Nucleus accumbens (tissue), 56 donors: ENCODE measurements at regions not wholly inside any gene's neighbourhood (a gene's known extent, or its start where the extent isn't known, plus 50 kb on each side); places are given as distances from the start of the nearest gene placed in this dataset.

Source experiments
- DNase-seq, 56 donors: peaks; one replicate each; lab custom pipeline; 2025; lab: John Stamatoyannopoulos, UW

- DNase-seq, result no peak
Measured at GRCh38 chr2:6474161-6475140, 391.3 kb downstream of the CMPK2 start.

DNA sequence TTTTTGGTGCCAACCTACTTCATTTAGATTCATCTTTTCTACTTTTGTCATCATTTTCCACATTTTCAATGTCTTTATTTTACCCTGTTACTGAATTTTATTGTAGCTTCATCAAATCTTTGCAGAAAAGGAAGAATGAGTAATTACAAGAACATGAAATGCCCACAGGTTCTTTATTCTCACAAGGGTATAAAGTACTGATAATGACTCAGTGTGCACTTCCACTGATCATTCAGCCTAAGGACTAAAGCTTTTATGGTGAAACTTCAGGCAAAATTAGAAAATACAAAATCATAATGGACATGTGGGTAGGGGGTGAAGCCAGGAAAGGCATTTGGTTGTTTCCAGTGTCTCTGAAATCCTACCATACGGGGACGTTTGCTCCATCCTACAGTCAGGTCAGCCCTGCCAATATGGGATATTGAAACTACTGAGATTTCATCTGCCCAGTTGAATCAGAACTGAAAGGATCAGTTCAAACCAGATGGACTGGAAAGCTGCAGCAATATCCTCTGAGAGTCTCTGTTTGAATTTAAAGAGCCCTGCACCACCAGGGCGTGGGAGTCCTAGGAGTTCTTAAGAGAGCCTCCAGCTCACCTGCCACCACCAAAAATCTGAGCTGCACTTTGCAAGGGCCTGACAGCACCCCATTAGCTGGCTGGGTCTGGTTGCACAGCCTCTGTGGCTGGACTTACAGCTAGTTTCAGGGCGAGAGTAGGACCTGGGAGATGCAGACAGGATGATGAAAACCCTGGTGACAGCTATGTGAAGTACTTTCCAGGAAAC lies 390.4 kb downstream of the CMPK2 start:
- DNase-seq, result no peak

DNA sequence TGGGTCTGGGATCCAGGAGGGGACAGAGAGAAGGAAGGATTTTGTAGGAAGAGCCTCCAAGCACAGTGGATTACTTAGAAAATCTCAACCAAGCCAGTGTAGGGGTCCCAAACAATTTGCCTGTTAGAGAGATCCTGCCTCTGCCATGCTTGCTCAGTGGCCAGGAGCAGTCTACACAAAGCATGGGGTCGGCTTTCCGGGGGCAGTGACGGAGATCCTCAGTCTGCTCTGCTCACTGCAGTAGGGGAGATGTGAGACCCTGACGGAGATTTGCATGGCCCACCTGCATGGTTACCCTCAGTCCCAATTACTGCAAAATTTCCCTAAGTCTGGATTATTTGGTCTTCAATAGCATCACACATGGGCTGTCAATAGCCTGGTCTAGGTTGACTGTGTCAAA lies 385.2 kb downstream of the CMPK2 start:
- no peak for DNase-seq

DNA sequence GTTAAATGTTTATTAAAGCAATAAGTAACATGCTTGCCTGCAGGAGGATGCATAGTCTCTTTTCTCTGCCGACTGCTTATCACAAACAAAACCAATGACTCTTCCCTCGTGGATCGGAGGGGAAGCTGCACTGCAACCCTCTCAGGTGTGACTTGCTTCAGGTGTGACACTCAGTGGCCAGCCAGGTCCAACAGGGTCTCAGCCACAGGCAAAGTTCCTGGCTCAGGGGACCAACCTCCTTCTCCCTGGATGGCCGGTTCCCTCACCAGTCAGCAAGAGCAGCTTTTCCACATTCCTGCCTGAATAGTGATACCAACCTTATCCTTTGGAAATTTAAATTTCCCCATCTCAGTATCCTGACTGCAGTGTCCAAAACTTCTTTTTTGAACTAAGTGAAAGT lies 383.5 kb downstream of the CMPK2 start:
- DNase-seq, result no peak

DNA sequence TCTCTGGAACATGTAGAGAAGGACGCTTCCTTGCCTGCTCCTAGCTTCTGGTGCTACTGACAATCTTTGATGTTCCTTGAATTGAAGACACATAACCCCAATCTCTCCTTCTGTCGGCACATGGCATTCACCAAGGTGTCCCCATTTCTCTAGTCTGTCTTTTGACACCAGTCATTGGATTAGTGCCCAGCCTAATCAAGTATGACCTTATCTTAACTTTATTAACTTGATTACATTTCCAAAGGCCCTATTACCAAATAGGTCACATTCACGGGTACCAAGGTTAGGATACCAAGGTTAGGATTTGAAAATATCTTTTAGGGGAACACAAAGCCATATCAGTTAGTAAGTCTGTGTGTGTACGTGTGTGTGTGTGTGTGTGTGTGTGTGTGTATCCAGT lies 377.9 kb downstream of the CMPK2 start:
- no peak for DNase-seq

DNA sequence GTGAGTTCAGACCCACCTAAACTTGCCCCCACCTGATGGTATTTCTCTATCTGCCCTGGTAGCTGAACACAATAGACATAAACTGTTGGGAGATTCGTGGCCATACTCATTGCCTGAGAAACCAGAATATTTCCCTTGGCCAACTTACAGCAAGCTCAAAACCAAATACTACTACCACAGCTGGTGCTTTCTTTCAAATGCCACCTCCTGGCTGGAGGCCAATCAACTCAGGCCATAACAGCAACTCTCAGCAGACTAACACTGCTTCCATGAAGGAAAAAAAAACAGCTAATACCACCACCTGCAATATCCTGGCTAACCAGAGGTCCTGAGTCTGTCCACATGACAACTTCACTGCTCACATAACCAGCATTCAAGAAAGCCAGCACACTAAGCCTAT lies 373.1 kb downstream of the CMPK2 start:
- no peak for DNase-seq

- no peak for DNase-seq
Measured at GRCh38 chr2:6493266-6493665, 372.4 kb downstream of the CMPK2 start.

DNA sequence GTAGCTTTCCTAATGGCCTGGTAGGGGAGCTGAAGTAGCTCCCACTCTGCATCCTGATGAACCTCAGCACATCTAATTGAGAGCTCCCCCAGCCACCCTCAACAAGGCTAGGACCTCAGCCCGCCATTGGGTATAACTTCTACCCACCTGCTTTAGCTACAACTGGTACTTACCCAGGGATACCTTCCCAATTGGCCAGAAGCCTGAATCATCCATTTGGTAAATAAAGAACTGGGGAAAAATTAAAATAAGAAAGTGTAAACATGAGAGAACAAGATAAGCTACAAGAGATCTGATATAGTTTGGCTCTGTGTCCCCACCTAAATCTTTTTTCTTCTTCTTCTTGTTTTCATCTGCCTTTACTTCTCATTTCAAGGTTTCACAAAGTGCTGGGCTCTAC lies 372.0 kb downstream of the CMPK2 start:
- no peak for DNase-seq

- no peak for DNase-seq
Measured at GRCh38 chr2:6495466-6495865, 370.2 kb downstream of the CMPK2 start.

GRCh38 chr2:6496376-6496775 lies 369.3 kb downstream of the CMPK2 start:
- no peak for DNase-seq

DNA sequence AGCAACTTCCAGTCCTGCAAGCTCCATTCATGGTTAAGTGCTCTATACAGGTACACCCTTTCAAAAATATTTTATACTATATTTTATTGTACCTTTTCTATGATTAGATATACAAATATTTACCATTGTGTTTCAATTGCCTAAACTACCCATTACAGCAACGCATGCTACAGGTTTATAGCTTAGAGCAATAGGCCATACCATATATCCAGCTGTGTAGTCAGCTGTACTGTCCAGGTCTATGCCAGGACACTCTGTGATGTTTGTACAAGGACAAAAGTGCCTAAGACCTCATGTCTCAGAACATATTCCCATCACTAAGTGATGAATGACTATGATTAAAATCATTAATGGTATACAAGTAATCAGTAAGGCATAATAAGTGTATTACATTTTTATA lies 368.7 kb downstream of the CMPK2 start:
- DNase-seq, result no peak

DNA sequence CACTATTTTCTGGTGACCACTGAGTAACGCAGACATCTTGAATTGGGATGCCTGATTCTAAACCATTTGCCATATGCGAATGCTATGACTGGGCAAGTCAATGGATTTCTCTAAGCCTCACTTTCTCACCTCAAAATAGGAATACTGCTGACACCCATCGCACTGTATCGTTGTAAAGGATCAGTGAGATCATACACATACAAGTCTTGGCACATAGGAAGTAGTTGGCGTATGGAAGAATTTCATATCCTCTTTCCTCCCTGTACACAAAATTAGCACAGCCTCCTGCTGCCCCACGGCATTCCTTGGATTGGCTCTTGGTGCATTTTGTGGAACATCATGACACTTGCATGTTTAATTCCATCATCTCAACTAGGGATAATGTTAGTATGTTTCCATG lies 366.9 kb downstream of the CMPK2 start:
- no peak for DNase-seq

DNA sequence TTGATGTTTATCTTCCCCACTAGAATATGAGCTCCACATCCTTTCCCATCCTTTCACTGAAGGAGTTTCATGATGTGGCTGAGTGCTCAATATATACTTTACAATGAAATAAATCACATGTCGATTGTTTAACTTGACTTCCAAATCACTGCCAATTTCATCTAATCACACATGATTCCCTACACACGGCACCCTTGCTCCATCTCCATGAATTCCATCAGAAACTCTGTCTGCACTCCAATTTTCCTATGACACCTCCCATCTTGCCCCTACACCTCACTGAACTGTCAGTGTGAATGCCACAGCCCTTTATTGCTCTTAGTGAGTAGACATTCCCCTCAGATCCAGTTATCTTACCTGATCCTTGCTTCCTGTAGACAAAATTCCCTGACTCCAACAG lies 366.0 kb downstream of the CMPK2 start:
- no peak for DNase-seq

GRCh38 chr2:6506361-6506794 lies 359.3 kb downstream of the CMPK2 start:
- peak in 3 of 56 donors; percentile 3 to 16 (median 8) for DNase-seq

DNA sequence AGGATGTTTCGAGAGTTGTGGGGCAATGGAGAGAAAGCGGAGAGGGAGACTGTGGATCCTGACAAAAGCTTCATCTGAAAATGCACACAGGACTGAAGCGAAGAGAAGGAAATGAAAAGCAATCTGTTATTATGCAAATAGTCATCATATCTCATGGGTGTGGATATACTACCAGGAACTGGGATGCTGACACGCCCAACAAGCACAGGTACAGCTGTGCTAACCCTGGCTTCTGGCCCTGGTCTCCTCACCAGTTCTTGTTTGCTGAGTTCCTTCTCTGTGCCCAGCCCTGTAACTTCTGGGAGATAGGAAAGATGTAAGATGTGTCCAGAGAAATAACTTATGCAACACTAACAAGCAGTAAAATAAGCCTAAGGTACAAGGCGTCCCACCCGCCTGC lies 358.8 kb downstream of the CMPK2 start:
- DNase-seq, result no peak

DNA sequence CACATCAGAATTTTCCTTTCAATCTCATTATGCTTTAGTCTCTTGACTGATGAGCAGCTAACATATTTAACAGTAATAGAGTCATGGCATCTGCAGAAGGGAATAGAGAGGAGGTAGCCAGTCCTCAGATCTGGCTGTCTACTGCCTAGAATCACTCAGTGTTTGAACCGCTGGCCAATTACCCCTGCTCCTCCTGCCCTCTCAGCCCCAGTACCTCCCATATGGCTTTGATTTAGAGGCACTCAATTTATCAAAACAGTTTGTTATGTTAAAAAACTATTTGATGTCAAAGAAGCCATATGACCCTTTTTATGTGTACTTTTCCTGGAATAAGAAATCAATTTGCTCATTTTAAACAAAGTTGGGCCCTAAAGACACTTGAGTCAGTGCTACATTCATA lies 355.2 kb downstream of the CMPK2 start:
- no peak for DNase-seq

- DNase-seq, result no peak
Measured at GRCh38 chr2:6512589-6512988, 353.1 kb downstream of the CMPK2 start.

GRCh38 chr2:6516674-6517073 lies 349.0 kb downstream of the CMPK2 start:
- no peak for DNase-seq

GRCh38 chr2:6518361-6518760 lies 347.3 kb downstream of the CMPK2 start:
- DNase-seq, result no peak

DNA sequence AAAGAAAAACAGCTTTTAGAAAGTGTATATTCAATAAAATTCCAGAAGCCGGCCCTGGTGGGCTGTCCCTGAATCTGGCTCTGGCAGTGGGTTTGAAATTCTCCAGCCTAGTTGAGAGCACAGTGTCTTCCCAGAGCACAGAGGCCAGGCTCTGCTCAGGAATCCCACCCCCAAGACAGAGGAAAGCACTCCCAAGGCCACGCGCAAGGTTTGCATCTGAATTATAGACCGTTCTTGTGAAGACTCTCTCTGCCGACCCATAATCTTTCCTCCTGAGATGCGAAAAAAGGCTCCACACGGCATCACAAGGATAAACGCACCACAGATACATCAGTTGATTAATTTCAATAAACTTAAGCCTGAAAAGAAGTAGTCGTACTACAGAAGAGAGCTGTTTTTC lies 342.2 kb downstream of the CMPK2 start:
- DNase-seq, result no peak

DNA sequence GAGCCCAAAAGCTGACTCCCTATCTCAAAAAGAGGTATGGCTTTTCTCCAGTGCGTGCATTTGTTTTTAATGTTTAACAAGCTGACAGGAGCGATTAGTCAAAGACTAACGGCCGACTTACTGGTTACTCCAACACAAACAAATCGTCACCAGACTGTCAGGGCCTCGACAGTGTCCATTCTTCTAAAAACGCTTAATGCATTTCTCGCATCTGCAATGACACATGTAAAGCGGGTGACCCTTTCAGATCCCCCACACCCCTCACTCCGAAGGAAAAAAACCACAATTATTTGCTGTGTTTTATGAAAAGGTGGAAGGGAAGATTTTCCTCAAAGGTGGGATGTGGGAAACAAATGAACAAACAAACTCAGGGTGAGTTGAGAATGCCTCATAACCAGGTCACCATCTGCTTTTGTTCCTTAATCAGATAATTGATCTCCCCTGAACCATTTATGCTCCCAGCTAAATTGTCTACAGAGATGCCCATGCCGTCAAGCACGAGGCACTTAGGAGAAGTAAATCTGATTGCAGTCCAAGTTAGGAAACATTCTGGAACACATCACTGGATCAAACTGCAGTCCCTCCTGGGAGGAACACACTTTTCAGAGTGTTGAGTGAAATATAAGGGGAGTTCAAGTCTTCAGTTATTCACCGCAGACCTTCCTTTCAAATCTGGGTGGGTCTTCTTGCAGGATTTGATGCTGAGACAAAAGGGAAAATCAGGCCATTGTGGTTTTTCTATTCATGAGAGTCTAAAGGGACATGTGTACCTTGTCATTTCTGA lies 340.8 kb downstream of the CMPK2 start:
- no peak for DNase-seq
